Stimulated activated naive CD8-positive, alpha-beta T cell treated with anti-CD3 and anti-CD28 coated beads, Interleukin-15, Interleukin-2, amounts not matched to agents 100 U/mL and 50 U/mL, for 24 hours (primary cell): ENCODE measurements at regions not wholly inside any gene's neighbourhood (a gene's known extent, or its start where the extent isn't known, plus 50 kb on each side); places are given as distances from the start of the nearest gene placed in this dataset.
A peak's percentile ranks its signal among the peaks of the same experiment; 100 is the strongest.
"Not testable (repeated sequence)": the region's sequence is repeated elsewhere in the genome, so short reads cannot be mapped to it uniquely, and the experiment has no call there.

Experiments used
- ATAC-seq: fragments of 150-1000 bp; cut with Tn5 transposase; one replicate; pipeline ENCODE4 v1.10.0; 2021
- DNase-seq: peaks from one replicate; pipeline ENCODE4 v3.0.0; 2021

DNA sequence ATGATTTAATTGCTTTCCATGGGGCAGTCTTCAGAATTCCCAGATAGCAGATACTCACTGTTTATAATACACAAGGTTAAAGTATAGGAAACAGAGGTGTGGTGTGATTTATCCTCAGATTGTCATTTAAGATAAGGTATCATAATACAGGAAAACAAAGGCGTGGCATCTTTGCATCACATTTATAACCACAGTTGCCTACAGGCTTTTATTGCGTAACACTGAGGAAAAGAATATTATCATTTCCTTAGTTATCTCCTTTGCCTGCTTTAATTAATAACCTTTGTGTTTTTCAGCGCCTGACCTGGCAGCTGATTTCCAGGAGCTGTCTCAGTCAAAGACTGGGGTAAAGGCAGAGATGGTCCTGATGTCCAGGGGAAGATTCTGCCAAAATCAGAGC is 68.8 kb downstream of the SSX7 start:
- no peak for ATAC-seq
- no peak for DNase-seq

DNA sequence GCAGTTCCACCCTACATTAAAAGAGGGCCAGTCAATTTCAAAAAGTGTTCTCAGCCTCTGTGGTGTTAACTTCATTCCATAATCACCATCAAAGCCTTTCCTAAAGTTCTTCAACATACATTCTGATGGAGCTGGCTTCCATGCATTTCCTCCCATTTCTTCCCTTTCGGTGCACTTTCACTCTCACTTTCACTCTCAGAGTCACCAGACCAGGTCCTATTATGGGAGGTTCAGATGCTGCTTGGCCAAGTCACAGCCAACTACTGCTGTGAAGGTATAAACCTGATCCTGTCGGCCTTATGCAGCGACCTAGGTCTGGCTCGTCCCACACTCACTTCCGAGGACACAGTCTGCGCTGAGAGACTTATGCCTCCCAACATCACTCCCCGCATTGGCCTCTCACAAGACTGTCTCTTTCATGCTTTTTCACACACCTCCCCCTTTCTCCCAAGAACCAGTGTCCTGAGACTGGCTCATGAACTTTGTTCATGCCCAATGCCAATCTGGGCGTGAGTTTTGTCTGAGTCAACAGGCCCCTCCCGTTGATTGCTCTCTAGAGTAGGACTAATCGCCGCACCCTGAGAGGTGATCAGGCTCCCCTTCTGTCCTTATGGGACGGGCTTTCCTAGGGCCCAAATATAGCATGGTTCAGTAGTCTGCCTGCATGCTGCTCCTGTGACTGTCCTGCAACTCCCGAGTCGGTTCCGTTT is 60.8 kb upstream of the XAGE1B start:
- DNase-seq (no peak), ATAC-seq (no peak)

DNA sequence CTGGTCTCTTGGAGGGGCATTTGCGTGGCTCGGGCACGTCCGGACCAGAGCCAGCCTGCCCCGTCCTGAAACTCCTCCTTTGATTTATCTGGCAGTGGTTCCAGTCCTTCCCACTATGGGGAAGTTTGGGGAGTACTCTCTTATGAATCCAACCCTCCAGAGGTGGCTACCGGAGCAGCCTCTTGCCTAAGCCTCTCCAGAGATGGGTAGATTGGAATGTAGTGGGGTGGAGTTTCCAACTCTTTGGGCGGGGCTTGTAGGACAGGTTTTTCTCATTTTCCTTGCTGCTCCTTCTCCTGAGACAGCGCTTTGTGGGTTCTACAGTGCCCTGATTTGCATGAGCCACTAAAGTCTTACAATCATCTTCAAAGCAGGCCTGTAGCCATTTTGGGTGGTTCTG is 60.1 kb upstream of the XAGE1B start:
- ATAC-seq (no peak), DNase-seq (no peak)

DNA sequence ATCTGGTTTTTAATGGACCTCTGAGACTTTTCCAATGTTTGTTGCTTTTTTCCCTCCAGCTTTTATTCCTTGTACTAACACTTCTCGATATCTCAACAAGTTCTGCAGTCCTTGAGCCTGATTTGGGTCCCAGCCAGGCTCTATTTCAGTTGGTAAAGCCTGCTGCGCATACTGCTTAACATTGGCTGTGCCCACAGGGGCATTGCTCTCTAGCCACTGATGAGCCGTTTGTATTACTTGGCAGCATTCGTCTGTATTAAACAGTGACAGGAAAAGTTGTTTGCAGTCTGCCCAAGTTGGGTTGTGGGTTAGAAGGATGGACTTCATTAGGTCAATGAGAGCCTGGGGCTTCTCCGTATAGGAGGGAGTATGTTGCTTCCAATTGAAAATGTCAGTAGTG is 59.6 kb upstream of the XAGE1B start:
- DNase-seq: no peak
- no peak for ATAC-seq

DNA sequence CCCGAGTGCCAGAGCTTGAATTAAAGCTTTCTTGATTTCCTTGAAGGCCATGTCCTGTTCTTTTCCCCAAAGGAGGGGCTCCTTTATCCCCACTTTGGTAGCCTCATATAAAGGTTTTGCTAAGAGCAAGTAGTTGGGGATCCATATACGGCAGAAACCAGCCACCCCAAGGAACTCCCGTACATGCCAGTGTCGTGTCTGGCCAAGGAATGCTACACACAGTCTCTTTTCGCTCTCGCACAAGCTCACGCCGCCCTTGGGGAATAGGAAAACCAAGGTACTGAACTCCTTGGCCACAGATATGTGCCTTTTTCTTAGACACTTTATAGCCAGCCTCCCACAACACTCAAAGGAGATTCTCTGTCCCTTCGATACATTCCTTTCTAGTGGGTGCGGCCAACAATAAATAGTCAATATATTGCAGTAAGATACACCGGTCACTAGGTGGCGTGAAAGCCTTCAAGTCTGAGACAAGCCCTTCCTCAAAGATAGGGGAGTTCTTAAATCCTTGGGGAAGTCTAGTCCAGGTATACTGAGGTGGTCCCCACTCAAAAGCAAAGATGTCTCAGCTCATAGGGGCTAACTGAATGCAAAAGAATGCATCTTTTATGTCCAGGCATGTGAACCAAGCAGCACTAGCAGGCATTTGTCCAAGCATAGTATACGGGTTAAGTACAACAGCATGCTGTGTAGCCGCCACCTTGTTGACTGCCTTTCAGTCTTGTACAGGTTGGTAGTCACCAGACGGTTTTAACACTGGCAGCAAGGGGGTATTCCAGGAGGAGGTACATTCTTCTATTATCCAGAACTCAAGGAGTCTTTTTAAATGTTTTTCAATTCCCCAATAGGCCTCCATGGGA is 57.8 kb upstream of the XAGE1B start:
- peak; percentile 19 for DNase-seq
- no peak for ATAC-seq

DNA sequence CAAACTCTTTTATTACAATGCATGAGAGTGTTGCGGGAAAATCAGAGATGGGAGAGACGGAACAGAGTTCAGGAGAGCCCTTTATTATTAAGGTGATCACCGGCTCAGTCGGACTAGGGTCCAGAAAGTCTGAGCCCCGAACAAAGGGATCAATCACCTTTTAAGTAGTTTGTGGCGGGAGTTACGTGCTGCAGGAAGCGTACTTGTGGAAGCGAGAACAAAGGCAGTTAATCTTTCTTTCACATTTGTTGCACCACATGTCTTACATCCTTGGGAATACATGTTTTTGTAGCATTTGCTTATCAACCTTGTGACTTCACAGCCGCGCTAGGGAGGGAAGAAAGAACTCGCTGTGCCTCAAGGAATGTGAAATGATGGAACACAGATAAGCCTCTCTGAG is 51.3 kb upstream of the XAGE1B start:
- ATAC-seq, DNase-seq: not testable (repeated sequence)
